HL-60 (cell line): ENCODE measurements at regions not wholly inside any gene's neighbourhood (a gene's known extent, or its start where the extent isn't known, plus 50 kb on each side); places are given as distances from the start of the nearest gene placed in this dataset.

Source experiments
- DNase-seq, 2 experiments: peaks; one replicate each; pipeline ENCODE4 v3.0.0-alpha.2; 2010 to 2020; ENCODE audit warnings: low read depth in 1 of 2, low spot score in 1 of 2
- H3K27ac ChIP-seq: fragments of 250-450 bp; sonication (Bioruptor Pico); replicated peaks from 2 replicates; pipeline ENCODE4 v1.5.1; 2020; ENCODE audit warnings: mild to moderate bottlenecking, moderate library complexity
- H3K27me3 ChIP-seq: fragments of 250-450 bp; sonication (Bioruptor Pico); 2 replicates; pipeline ENCODE4 v1.5.1; 2021; ENCODE audit warnings: mild to moderate bottlenecking, moderate library complexity; ENCODE audit not compliant: insufficient read depth, poor library complexity, severe bottlenecking
- H3K4me3 ChIP-seq: replicated peaks from 2 replicates; pipeline ENCODE4 v1.5.1; 2011; ENCODE audit warnings: mild to moderate bottlenecking, control low read depth, low read length; ENCODE audit not compliant: insufficient read depth
- CTCF ChIP-seq: IDR thresholded peaks from one replicate; pipeline ENCODE4 v1.5.1; 2011; ENCODE audit warnings: low read length, control low read depth, inconsistent platforms; ENCODE audit not compliant: insufficient read depth
- GABPA ChIP-seq: IDR thresholded peaks from 2 replicates; pipeline ENCODE4 v1.6.1; 2012; ENCODE audit warnings: low read depth
- POLR2AphosphoS5 ChIP-seq: IDR thresholded peaks from 2 replicates; pipeline ENCODE4 v1.6.1; 2012; ENCODE audit warnings: low read depth
- REST ChIP-seq: IDR thresholded peaks from 2 replicates; pipeline ENCODE4 v1.6.1; 2012; ENCODE audit warnings: low read depth; ENCODE audit not compliant: insufficient replicate concordance
- SPI1 ChIP-seq: IDR thresholded peaks from 2 replicates; pipeline ENCODE4 v1.6.1; 2012; ENCODE audit warnings: low read depth, mild to moderate bottlenecking, borderline replicate concordance

GRCh38 chr20:55576981-55577380, 428.3 kb downstream of the CBLN4 start:
- Histone ChIP-seq H3K27me3 (no peaks in the 10 kb centered on the region), H3K27ac (no peak overlapping the region), H3K4me3 (no peak overlapping the region)
- DNase-seq, result no peak
- TF ChIP-seq REST, result no peak
- TF ChIP-seq CTCF, result no peak
- TF ChIP-seq GABPA, result no peak
- no peak for TF ChIP-seq POLR2AphosphoS5
- TF ChIP-seq SPI1, result no peak

GRCh38 chr20:55569084-55569483, 436.2 kb downstream of the CBLN4 start:
- no peak overlapping the region for H3K27ac ChIP-seq
- DNase-seq, result no peak
- no peak for TF ChIP-seq REST
- TF ChIP-seq SPI1, result no peak
- no peak for TF ChIP-seq CTCF
- TF ChIP-seq GABPA, result no peak
- no peak for TF ChIP-seq POLR2AphosphoS5
- H3K4me3 ChIP-seq, result no peak overlapping the region
- H3K27me3 ChIP-seq, result no peaks in the 10 kb centered on the region

GRCh38 chr20:55567826-55568225, 437.5 kb downstream of the CBLN4 start:
- H3K27ac ChIP-seq, result no peak overlapping the region
- no peak overlapping the region for H3K4me3 ChIP-seq
- no peaks in the 10 kb centered on the region for H3K27me3 ChIP-seq
- no peak for TF ChIP-seq SPI1
- no peak for TF ChIP-seq POLR2AphosphoS5
- no peak for TF ChIP-seq CTCF
- no peak for TF ChIP-seq REST
- no peak for TF ChIP-seq GABPA
- DNase-seq, result no peak
